Muscle layer of duodenum (tissue), 2 donors: ENCODE measurements at regions not wholly inside any gene's neighbourhood (a gene's known extent, or its start where the extent isn't known, plus 50 kb on each side); places are given as distances from the start of the nearest gene placed in this dataset.

ENCODE experiments used
- H3K27ac ChIP-seq: one replicate; pipeline ENCODE4 v1.7.0; 2013; ENCODE audit warnings: mild to moderate bottlenecking, low read length
- H3K27me3 ChIP-seq: one replicate; pipeline ENCODE4 v1.7.0; 2013; ENCODE audit warnings: low read depth, mild to moderate bottlenecking, control low read depth, low read length
- H3K36me3 ChIP-seq, 2 donors: one replicate each; pipeline ENCODE4 v1.7.0; 2013; ENCODE audit warnings: low read length in 2 of 2, control low read depth in 1 of 2, mild to moderate bottlenecking in 1 of 2; ENCODE audit not compliant: insufficient read depth in 2 of 2, control insufficient read depth in 1 of 2
- H3K4me1 ChIP-seq, 2 donors: one replicate each; pipeline ENCODE4 v1.7.0; 2013; ENCODE audit warnings: low read length in 2 of 2, mild to moderate bottlenecking in 2 of 2, control low read depth in 1 of 2, moderate library complexity in 1 of 2; ENCODE audit not compliant: insufficient read depth in 2 of 2, control insufficient read depth in 1 of 2
- H3K4me3 ChIP-seq, 2 donors: one replicate each; pipeline ENCODE4 v1.7.0; 2013; ENCODE audit warnings: low read length in 2 of 2, low read depth in 1 of 2, mild to moderate bottlenecking in 1 of 2
- H3K9me3 ChIP-seq, 2 donors: one replicate each; pipeline ENCODE4 v1.7.0; 2013; ENCODE audit warnings: low read length in 2 of 2, control low read depth in 1 of 2, mild to moderate bottlenecking in 1 of 2; ENCODE audit not compliant: control insufficient read depth in 1 of 2
- donor health status: healthy.

DNA sequence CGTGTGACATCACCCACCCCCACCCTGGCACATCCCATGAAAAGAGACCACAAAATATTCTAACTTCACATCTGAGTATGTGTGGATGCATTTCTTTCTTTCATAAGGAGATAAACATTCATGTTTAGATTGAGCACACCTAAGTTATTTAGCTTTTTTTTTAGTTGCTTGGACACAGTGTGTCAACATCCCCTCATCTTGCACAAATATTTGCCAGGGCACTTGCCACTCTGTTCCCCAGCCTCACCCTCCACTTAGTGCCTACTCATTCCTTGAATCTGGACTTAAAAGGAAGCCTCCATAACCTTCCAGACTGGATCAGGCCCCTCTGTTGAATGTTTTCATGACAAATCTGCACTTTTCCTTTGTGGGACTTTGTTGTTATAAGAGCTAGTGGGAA is 338.9 kb upstream of the IGFBP3 start:
- Histone ChIP-seq H3K9me3 (peaks cover 0 to 8% of the 10 kb centered on the region in 2 donors), H3K4me1 (no peaks in the 10 kb centered on the region), H3K27ac (no peak overlapping the region), H3K4me3 (no peak overlapping the region), H3K27me3 (no peaks in the 10 kb centered on the region), H3K36me3 (no peaks in the 10 kb centered on the region)

DNA sequence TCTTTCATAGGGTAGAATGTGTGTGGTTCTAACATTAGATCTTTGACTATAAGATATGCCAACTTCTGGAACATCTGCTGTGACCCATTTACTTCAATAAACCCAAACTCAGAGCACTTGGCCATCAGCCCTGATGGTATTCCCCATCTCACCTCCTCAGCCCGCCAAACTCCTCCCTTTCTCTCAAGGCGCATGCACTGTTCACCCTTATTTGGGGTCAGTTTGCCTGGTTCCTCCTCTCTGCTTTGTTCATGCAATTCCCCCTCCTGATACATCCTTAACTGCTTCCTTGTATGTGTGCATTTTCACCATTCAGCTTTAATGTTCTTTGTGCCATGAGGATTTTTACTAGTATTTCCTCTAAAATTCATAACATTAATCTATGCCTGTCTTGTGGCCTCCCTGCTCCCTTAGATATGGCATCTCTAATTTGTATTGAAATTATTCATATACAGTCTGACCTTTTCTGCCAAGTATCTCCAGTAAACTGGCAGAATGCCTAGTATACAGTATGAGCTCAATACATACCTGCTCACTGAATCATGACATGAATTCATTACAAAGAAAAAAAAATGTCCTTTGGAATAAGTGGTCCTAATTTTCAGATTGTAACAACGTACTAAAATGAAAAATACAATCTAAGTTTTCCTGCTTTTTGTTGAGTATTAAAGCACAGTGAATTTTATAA is 336.8 kb upstream of the IGFBP3 start:
- no peaks in the 10 kb centered on the region for H3K36me3 ChIP-seq
- no peaks in the 10 kb centered on the region for H3K4me1 ChIP-seq
- no peaks in the 10 kb centered on the region for H3K27me3 ChIP-seq
- H3K9me3 ChIP-seq = peaks cover 0 to 8% of the 10 kb centered on the region in 2 donors
- H3K27ac ChIP-seq = no peak overlapping the region
- H3K4me3 ChIP-seq = no peak overlapping the region

DNA sequence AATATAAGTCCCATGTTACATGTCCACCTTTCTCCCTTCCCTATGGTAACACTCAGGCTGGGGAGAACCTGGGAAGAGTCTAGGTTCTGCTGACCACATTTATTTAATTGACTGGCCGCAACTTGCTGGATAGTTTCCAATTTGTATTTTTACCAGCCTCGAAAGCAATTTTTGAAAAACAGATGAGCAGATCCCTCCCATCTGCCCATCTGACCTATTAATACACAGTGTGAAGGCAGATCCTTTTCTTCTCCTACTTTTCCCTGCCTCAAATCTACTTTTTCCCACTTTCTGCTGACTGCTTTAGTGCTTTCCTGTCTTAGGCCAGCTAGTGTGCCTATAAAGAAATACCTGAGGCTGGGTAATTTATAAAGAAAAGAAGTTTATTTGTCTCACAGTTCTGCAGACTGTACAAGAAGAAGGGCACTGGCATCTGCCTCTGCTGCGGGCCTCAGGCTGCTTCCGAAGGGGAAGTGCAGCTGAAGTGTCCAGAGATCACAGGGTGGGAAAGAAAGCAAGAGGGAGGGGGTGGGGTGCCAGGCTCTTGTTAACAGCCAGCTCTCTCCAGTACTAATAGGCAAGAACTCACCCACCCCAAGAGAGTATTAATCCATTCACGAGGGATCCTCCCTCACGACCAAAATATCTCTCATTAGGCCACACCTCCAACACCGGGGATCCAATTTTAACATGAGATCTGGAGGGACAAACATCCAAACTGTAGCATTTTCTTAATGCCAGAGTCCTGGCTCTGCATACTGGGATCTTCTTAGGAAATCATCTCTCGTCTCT is 336.0 kb upstream of the IGFBP3 start:
- Histone ChIP-seq H3K27me3 (no peaks in the 10 kb centered on the region), H3K4me3 (no peak overlapping the region), H3K27ac (no peak overlapping the region), H3K9me3 (peaks cover 0 to 8% of the 10 kb centered on the region in 2 donors), H3K4me1 (no peaks in the 10 kb centered on the region), H3K36me3 (no peaks in the 10 kb centered on the region)

DNA sequence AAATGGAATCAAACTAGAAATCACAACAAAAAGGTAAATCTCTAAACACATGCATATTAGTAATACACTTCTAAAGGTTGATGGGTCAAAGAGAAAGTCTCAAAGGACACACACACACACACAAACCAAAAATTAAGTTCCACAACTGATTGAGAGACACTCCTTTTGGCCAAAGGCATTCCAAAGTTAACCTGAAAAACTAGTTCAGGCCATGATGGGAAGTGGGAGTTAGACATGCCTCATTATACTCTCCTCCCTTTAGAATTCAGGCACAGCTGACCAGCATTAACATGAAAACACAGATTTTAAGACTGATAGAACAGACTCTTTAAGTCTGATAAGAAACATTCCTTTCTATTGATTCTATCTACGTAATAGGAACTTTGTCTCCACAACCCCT is 332.4 kb upstream of the IGFBP3 start:
- H3K4me3 ChIP-seq = no peak overlapping the region
- no peaks in the 10 kb centered on the region for H3K27me3 ChIP-seq
- H3K36me3 ChIP-seq = no peaks in the 10 kb centered on the region
- H3K9me3 ChIP-seq = no peaks in the 10 kb centered on the region
- no peaks in the 10 kb centered on the region for H3K4me1 ChIP-seq
- H3K27ac ChIP-seq = no peak overlapping the region

DNA sequence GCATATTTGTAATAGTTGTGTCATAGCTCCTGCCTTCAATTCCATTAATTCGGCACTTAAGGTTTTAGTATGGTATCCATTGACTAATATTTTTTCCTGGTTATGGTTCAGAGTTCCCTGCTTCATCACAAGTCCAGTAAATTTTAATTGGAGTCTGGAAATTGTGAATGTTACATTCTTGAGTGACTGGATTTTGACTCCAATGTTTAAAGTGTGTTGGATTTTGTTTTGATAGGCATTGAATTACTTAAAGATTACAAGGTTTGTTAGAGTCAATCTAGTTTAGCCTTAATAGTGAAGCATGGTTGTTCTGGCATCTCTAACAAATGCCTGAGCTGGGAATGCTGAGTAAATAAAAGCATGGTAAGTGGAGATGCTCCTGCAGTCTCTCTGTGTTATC is 326.6 kb upstream of the IGFBP3 start:
- Histone ChIP-seq H3K27ac (no peak overlapping the region), H3K27me3 (no peaks in the 10 kb centered on the region), H3K36me3 (no peaks in the 10 kb centered on the region), H3K4me1 (no peaks in the 10 kb centered on the region), H3K4me3 (no peak overlapping the region), H3K9me3 (no peaks in the 10 kb centered on the region)

DNA sequence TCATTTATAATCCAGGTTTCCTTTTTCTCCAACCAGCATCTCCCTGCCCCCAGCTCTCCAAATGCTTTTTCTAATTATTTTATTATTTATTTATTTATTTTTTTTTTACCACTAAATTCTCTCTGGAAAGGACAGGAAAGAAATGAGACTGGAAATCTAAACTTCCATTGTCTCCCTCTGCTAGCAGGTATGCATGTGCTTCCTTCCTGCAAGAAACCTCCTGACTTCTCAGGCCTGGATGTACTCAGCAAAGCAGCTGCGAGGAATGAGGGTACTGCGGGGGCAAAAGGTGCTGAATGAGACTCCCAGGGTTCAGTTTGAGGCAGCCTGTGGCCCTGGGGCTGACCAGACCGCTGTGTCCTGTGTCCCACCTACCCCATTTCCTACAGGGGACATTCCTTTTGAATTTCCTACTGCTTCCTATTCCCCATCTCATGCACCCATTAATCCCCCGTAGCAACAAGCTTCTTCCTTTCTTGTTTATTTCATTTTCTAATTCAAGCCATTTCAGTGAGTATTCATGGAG is 324.6 kb upstream of the IGFBP3 start:
- no peaks in the 10 kb centered on the region for H3K9me3 ChIP-seq
- H3K4me1 ChIP-seq = no peaks in the 10 kb centered on the region
- H3K27ac ChIP-seq = no peak overlapping the region
- H3K36me3 ChIP-seq = no peaks in the 10 kb centered on the region
- H3K27me3 ChIP-seq = no peaks in the 10 kb centered on the region
- H3K4me3 ChIP-seq = no peak overlapping the region

DNA sequence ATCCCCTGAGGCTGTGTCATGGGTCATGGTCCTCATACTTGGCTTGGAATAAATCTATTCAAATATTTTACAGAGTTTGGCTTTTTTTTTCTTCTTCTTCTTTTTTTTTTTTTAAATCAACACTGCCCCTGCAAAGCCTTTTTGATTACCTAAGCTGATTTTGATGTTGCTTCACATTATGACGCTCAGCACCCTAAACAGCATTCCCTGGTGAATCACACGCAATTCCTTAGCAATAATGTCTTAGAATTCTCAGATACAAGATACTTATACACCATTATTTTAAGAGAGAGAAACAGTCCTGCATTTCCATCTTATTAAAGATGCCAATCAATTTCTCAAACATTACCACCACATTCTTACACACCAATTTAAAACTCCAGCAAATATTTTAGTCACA is 323.7 kb upstream of the IGFBP3 start:
- Histone ChIP-seq H3K27me3 (no peaks in the 10 kb centered on the region), H3K9me3 (no peaks in the 10 kb centered on the region), H3K4me1 (no peaks in the 10 kb centered on the region), H3K36me3 (no peaks in the 10 kb centered on the region), H3K27ac (no peak overlapping the region), H3K4me3 (no peak overlapping the region)

DNA sequence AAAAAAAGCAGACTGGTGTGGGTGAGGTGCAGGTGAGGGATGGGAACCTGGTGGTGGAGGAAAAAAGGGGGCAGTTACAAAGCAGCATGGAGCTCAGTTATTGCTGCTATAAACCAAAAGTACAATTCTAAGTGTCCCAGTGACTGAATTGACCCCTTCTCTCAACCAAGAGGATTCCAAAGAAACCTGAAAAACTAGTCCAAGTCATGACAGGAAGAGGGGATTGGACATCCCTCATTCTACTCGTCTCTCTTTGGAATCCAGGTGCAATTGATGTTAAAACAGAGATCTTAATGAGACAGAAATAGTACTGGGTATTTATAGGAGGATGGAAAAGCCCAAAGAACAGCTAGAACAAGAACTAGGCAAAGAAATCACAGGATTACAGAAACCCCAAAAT is 322.3 kb upstream of the IGFBP3 start:
- Histone ChIP-seq H3K4me3 (no peak overlapping the region), H3K27ac (no peak overlapping the region)

DNA sequence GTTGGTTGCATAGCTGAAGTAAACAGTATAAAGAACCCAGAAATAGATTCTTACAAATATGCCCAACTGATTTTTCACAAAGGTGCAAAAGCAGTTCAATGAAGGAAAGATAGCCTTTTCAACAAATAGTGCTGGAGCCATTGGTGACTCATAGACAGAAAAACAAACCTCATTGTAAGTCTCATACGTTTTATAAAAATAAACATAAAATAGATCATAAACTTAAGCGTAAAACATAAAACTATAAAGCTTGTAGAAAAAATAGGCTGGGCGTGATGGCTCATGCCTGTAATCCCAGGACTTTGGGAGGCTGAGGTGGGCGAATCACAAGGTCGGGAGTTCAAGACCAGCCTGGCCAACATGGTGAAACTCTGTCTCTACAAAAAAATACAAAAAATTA is 318.8 kb upstream of the IGFBP3 start:
- H3K27me3 ChIP-seq = no peaks in the 10 kb centered on the region
- H3K36me3 ChIP-seq = no peaks in the 10 kb centered on the region
- H3K4me3 ChIP-seq = no peak overlapping the region
- no peaks in the 10 kb centered on the region for H3K4me1 ChIP-seq
- no peak overlapping the region for H3K27ac ChIP-seq
- no peaks in the 10 kb centered on the region for H3K9me3 ChIP-seq

More for the DNA sequence above, 322.3 kb upstream of the IGFBP3 start:
- Histone ChIP-seq H3K4me1 (no peaks in the 10 kb centered on the region), H3K36me3 (no peaks in the 10 kb centered on the region), H3K9me3 (no peaks in the 10 kb centered on the region), H3K27me3 (no peaks in the 10 kb centered on the region)

DNA sequence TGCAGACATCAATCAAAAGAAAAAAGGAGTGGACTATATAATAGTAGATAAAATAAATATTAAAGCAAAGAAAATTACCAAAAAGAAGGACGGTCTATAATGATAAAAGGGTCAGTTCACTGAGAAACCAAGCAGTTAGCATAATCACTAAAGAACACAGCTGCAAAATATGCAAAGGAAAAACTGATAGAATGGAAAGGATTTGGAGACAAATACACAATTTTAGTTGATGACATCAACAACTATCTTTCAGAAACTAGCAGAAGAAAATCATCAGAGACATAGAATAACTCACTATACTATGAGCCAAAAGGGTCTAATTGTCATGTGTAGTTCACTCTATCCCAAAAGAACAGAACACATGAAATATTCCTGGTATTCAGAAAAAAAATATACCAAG is 316.4 kb upstream of the IGFBP3 start:
- H3K27ac ChIP-seq = no peak overlapping the region
- no peak overlapping the region for H3K4me3 ChIP-seq
- no peaks in the 10 kb centered on the region for H3K27me3 ChIP-seq
- no peaks in the 10 kb centered on the region for H3K9me3 ChIP-seq
- no peaks in the 10 kb centered on the region for H3K36me3 ChIP-seq
- H3K4me1 ChIP-seq = no peaks in the 10 kb centered on the region

DNA sequence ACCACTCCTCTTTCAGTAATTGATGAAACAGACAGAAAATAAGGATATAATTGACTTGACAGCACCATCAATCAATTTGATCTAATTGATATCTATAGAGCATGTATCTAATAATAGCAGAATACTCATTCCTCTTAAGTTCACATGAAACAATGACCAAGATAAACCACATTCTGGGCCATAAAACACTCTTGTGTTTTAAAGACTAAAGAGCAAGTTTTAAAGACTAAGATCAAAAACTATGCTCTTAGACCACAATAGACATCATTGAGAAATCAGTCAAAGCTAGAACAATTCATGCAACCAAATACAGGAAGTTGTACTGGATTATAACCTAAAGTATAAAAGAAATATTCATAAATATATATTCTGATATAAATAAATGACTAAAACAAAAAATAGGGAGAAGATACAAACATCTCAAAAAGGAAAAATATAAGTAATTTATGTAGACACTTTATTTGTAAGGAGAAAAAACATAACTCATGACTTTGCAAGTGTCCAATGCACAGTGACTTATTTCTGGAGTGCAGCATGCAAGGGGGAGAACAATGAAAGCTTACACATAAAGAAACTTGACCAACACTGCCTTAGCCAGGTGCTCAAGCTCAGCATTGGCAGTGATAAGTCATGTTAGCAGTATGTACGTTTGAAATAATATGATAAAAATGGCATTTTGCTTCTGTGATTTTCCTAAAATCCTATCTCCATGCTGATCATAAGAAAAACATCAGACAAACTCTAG is 312.7 kb upstream of the IGFBP3 start:
- no peaks in the 10 kb centered on the region for H3K36me3 ChIP-seq
- H3K27ac ChIP-seq = no peak overlapping the region
- no peaks in the 10 kb centered on the region for H3K4me1 ChIP-seq
- no peaks in the 10 kb centered on the region for H3K27me3 ChIP-seq
- H3K4me3 ChIP-seq = no peak overlapping the region
- no peaks in the 10 kb centered on the region for H3K9me3 ChIP-seq
